GM18517 (cell line): ENCODE measurements at regions not wholly inside any gene's neighbourhood (a gene's known extent, or its start where the extent isn't known, plus 50 kb on each side); places are given as distances from the start of the nearest gene placed in this dataset.

Experiments used
- ATAC-seq: cut with Tn5 transposase; IDR thresholded peaks from one replicate; pipeline ENCODE4 v1.9.1; 2021; ENCODE audit warnings: mild to moderate bottlenecking, moderate library complexity; ENCODE audit not compliant: unreplicated experiment

GRCh38 chr5:153432583-153432982 lies 57.9 kb upstream of the GRIA1 start:
- ATAC-seq, result no peak

- ATAC-seq, result no peak
Measured at GRCh38 chr5:153437251-153437650, 53.2 kb upstream of the GRIA1 start.

- ATAC-seq, result no peak
Measured at GRCh38 chr5:153439130-153439529, 51.3 kb upstream of the GRIA1 start.
